Stimulated activated CD4-positive, alpha-beta T cell treated with anti-CD3 and anti-CD28 coated beads, Interleukin-1b, Interleukin-23, amount 100 ng/mL, for 24 hours (primary cell): ENCODE measurements at regions not wholly inside any gene's neighbourhood (a gene's known extent, or its start where the extent isn't known, plus 50 kb on each side); places are given as distances from the start of the nearest gene placed in this dataset.

ENCODE experiments used
- DNase-seq, 4 experiments: peaks; one replicate each; pipeline ENCODE4 v3.0.0-alpha.2; 2020; ENCODE audit warnings: low read depth in 4 of 4, low spot score in 1 of 4

DNA sequence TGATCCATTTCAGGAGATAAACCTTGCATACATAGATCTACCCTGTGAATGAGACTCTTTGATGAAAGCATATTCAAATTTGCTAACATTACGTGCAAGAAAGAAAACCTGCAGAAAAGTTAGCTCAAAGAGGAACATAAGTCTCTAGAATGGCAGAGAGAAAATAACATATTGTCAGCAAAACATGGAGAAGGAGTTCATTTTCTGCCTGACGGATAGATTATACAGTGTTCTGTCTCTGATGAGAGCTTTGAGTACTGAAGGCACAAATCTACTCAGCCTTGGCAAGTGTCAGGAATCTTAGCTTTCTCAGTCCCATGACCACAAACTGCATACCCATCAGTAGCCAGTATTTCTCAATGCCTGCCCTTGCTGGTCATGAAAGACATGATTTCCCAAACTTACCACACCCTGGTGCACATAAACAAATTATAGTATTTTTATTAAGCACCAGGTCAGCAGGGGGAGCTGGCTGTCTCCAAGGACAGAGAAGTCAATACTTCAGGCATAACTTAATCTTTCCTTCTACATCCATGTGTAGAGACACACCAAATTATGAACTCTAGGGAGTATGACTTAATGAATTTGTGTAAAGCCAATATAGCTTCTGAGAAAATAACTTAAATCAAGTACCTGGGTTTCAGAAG, 401.2 kb upstream of the SOX11 start:
- no peak for DNase-seq

DNA sequence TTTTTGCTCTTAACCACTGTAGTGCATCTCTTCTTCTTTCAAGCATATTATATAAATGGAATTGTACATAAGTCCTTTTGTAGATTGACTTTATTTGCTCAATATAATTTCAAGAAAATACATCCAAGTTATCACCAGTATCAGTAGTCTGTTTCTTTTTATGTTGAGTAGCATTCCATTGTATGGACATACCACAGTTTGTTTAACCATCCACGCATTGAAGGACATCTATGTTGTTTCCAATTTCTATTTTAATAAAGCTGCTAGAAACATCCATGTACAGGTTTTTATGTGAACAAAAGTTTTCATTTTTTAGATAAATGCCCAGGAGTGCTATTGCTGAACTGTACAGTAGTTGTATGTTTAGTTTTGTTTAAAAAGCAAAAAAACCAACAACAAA, 387.5 kb upstream of the SOX11 start:
- DNase-seq: no peak

DNA sequence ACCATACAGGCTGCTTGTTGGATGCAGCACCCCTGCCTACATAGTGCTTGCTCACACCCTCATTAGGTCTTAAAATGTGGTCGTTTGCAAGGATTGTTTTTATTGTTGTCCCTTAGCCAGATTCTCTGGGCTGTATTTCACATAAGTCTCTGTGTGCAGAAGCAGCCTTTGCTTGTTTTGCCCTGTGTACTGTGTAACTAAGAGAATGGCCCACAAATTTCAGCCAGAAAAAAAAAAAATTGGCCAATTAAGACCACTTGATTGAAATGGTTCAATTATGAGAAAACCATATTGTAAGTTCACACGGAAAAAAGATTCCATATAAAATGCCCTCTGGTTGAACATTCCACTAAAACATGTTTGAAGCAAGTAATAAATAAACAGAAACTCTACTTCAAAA, 377.1 kb upstream of the SOX11 start:
- DNase-seq: no peak

- DNase-seq: no peak
These were observed 376.7 kb upstream of the SOX11 start for GRCh38 chr2:5315512-5315911.

- DNase-seq: no peak
These were observed 376.1 kb upstream of the SOX11 start for GRCh38 chr2:5316001-5316490.

DNA sequence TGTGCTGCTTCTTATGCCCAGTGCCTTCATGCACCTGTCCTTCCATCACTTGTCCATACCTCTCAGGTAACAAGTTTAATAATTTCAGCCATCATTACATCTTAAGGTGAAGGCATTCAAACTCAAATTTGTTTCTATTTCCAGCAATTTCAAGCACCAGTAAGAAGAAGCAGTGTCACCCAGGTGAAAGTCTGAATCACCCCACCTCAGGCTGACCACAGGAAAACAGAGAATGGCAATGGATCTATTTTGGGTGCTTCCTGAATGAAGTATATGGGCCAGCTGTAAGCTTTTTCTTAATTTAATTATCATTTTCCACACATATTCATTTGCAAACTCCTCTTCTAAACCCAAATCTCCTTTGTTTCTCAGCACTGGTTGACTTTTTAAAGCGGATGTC, 372.7 kb upstream of the SOX11 start:
- no peak for DNase-seq

DNA sequence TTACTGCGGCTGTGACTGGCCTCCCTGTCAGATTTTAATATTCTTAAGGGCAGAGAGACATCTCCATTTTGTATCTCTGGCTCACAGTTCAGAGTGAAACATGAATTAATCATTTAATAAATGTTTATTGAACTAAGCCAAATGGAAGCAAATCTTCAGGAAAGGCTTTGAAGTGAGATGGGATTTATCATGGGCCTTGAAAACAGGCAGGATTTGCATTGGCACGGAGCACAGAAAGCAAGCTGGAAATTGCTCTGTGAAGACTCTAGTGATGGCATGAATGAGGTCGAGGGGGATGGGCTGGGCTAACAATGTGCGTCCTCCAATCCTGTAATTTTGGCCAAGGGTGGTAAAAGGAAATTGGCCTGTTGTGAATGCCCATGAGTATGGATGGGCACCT, 369.8 kb upstream of the SOX11 start:
- no peak for DNase-seq

DNA sequence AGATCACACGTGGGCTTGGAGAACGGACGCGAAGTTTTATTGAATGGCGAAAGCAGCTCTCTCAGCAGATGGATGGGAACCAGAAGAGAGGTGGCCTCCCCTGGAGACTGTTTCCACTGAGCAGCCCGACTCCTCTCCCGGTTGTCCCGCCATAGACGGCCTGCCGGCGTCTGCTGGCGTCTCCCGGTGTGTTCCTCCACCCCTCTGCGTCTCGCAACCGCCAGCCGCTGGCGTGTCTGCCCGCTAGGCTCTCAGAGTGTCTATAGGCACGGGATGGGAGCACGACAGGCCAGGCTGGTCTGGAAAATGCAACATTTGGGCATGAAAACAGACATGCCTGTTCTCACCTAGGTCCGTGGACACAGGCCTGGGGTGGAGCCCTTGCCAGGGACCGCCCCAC, 366.7 kb upstream of the SOX11 start:
- no peak for DNase-seq

DNA sequence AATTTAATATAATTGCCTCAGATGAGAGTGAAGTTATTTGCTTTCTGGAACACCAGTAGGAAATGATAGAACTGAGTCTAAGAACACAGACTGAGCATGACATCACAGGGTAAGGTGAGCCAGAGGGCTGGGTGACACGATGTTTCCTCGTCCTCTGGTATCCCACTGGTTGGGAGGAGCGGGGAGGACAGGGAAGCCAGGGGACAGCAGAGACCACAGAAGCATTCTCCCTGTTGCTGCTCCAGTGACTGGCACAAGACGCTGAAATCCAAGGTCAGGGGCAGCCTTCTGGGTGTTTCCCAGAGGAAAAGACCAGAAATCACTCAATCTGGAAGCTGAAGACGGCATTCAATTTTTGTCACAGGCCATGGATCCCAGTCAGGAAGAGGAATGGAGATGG, 363.4 kb upstream of the SOX11 start:
- no peak for DNase-seq

GRCh38 chr2:5329763-5330162, 362.4 kb upstream of the SOX11 start:
- no peak for DNase-seq

DNA sequence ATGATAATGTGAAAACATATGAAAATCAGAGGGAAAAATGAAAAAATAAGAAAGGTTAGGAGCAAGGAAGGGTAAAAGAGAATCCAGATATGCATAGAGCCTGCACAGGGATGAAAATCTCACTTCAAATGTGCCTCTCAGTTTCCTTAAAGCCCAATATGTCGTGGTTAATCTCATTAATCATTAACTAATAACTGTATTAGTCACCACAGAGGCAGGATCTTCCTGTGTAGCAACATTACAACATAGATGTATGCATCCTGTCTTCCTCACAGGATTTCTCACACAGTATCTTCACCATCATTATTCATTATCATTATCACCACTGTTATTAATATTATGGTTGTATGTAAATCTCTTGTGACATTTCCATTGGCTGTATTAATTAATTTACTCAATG, 361.2 kb upstream of the SOX11 start:
- DNase-seq: no peak

GRCh38 chr2:5332925-5333324, 359.3 kb upstream of the SOX11 start:
- no peak for DNase-seq

DNA sequence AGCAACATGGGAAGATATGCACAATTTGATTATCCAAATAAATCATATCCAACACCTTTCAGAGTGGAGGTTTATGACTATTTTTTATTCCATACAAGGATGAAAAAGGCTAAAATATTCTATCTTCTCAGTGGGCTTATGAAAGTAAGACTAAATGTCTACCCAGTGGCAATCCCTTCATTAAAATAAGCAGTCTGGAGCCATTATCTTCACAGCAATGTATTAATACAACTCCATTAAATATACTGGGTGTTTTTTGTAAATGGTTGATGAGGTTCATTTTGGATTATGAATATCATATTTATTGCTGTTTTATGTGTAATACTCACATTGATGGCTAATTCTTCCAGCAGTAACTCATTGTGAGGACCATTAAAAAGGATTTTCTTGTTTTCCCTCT, 352.7 kb upstream of the SOX11 start:
- no peak for DNase-seq

DNA sequence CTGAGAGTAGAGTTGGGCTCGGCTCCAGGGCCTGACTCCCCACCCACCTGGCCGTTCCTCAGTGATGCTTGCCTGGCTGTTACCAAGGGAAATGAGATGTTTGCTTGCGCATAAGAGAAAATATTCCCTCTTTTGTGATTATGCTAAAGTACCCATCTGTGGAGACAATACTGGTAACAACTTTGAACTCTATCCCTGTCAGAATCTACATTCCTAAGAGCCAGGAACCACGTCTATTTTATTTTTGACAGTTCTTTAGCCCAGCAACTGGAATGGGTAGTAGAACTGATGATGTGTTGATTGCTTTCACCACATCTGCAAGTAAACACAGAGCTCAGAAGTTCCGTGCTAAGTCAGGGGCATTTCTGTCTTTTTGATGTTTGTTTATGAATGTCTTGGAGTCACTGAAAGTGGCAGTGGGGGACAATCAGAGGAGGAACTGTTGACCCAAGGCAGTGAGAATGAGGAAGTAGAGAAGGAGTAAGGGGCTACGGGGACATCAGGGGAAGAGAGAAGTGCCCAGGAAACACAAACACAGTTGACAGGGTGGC, 348.3 kb upstream of the SOX11 start:
- no peak for DNase-seq

- no peak for DNase-seq
These were observed 339.9 kb upstream of the SOX11 start for GRCh38 chr2:5352286-5352685.

GRCh38 chr2:5353565-5353964, 338.6 kb upstream of the SOX11 start:
- DNase-seq: no peak

DNA sequence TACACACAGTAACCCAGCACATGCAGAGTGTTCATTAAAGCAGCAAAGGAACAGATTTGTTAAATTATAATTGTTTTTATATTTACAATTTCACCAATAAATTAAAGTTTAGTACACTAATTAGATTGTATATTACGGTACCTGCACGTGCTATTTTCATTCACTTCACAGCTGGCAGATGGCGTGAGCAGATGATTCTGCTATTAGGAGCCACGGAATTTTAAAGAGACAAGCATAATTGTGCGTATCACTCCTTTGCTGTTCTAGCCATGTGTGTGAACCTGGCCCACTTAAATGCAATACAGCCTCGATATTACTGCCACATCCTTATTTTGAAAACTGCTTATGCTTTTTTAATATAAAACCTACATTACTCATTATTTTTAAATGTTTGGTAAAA, 332.8 kb upstream of the SOX11 start:
- no peak for DNase-seq

GRCh38 chr2:5360081-5360480, 332.1 kb upstream of the SOX11 start:
- DNase-seq: no peak

- DNase-seq: no peak
These were observed 327.8 kb upstream of the SOX11 start for GRCh38 chr2:5364361-5364760.

DNA sequence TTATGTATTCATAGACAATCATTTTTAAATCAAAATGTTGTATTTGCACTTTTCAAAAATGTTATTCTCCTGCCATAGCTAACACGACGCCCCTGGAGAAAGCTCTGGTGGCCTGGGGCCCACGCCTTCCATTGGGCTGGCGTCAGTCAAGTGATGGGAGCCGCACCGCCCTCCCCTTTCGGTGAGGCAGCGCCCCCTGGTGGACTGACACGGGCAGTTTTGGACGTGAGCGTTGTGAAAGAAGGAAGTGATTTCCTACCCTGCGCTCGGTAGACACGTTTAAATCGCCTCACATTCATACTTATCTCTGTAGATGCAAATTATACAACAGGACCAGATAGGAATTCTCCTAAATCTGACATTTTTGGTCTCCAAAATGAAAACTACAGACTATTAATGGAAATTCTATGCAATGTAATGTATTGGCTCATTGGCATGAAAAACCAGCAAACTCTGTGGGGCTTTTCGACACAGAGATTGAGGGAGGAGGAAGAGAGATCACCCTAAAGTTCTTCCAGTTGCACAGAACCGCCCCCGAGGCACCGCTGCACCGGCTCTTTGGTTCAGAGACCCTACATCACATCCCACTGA, 326.2 kb upstream of the SOX11 start:
- peak; percentile 6 to 26 (median 16) for DNase-seq

GRCh38 chr2:5367321-5367720, 324.9 kb upstream of the SOX11 start:
- no peak for DNase-seq

DNA sequence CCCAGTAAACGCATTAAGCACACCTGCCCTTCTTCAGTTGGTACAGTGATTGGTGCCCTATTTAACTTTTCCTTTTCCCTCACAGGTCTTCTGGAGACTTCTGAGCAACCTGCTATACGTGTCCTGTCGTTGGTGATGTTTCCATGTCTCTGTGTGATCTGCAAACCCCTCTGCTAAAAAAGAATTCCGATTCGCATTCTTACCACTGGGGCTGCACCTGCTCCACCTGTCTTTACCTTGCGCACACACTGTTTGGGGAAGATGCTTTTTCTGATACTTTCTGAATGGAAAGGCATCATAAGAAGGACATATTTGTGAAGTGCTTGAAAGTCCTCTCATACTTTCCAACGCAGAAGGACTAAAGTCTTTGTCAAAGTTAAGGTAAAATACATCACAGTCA, 323.9 kb upstream of the SOX11 start:
- DNase-seq: no peak

- DNase-seq: no peak
These were observed 322.7 kb upstream of the SOX11 start for GRCh38 chr2:5369510-5369909.
